K562 (cell line): ENCODE measurements at regions not wholly inside any gene's neighbourhood (a gene's known extent, or its start where the extent isn't known, plus 50 kb on each side); places are given as distances from the start of the nearest gene placed in this dataset.

Experiments used
- CHCHD3 ChIP-seq: fragments of 250-450 bp; sonication (Bioruptor Pico); IDR thresholded peaks from 2 replicates; pipeline ENCODE4 v2.1.2; 2022; ENCODE audit warnings: mild to moderate bottlenecking
- ELF4 ChIP-seq: fragments of 450-650 bp; formaldehyde crosslinking; IDR thresholded peaks from 2 replicates; pipeline ENCODE4 v1.4.0; 2022; ENCODE audit warnings: missing genetic modification characterization
- ETV1 ChIP-seq: fragments of 450-650 bp; conservative IDR thresholded peaks from 2 replicates; pipeline ENCODE4 v1.6.1; 2016; ENCODE audit warnings: missing genetic modification characterization, control low read depth, low read depth, missing compliant biosample characterization
- KAT7 ChIP-seq: sonication (generic); formaldehyde crosslinking; IDR thresholded peaks from 2 replicates; pipeline ENCODE4 v1.8.0; 2022; ENCODE audit warnings: missing genetic modification reagents, mild to moderate bottlenecking, borderline replicate concordance
- KLF13 ChIP-seq: fragments of 450-650 bp; IDR thresholded peaks from 2 replicates; pipeline ENCODE4 v1.6.1; 2016; ENCODE audit warnings: missing genetic modification characterization, low read depth, mild to moderate bottlenecking, missing compliant biosample characterization, moderate library complexity, borderline replicate concordance
- MTA3 ChIP-seq: fragments of 450-650 bp; formaldehyde crosslinking; IDR thresholded peaks from 2 replicates; pipeline ENCODE4 v1.6.1; 2017; ENCODE audit warnings: mild to moderate bottlenecking, borderline replicate concordance
- NFE2L1 ChIP-seq: fragments of 450-650 bp; IDR thresholded peaks from 2 replicates; pipeline ENCODE4 v1.6.1; 2016; ENCODE audit warnings: missing genetic modification characterization, low read depth, mild to moderate bottlenecking, missing compliant biosample characterization, moderate library complexity, borderline replicate concordance
- PHF21A ChIP-seq: fragments of 450-650 bp; IDR thresholded peaks from 2 replicates; pipeline ENCODE4 v1.6.1; 2017; ENCODE audit warnings: low read depth, borderline replicate concordance
- POLR3G ChIP-seq: IDR thresholded peaks from 2 replicates; pipeline ENCODE4 v1.6.1; 2011; ENCODE audit not compliant: insufficient read length, insufficient replicate concordance; ENCODE audit errors: extremely low read depth
- PPARD ChIP-seq: fragments of 250-450 bp; sonication (Bioruptor Pico); IDR thresholded peaks from 2 replicates; pipeline ENCODE4 v1.8.0; 2022; ENCODE audit warnings: inconsistent platforms, mild to moderate bottlenecking, moderate library complexity
- RBM17 ChIP-seq: fragments of 200-400 bp; formaldehyde crosslinking; IDR thresholded peaks from 2 replicates; pipeline ENCODE4 v1.6.1; 2017; ENCODE audit warnings: low read depth, mild to moderate bottlenecking, low read length, borderline replicate concordance
- SMAD2 ChIP-seq: fragments of 150-350 bp; IDR thresholded peaks from 2 replicates; pipeline ENCODE4 v1.6.1; 2014; ENCODE audit warnings: low read depth, mild to moderate bottlenecking, low read length
- SRSF7 ChIP-seq: fragments of 200-400 bp; formaldehyde crosslinking; optimal IDR thresholded peaks from 2 replicates; pipeline ENCODE3; 2017; ENCODE audit warnings: mild to moderate bottlenecking, low read depth, low read length
- ZNF143 ChIP-seq: sonication (generic); formaldehyde crosslinking; IDR thresholded peaks from 2 replicates; pipeline ENCODE4 v1.9.0; 2022; ENCODE audit warnings: mild to moderate bottlenecking, missing genetic modification reagents
- ZNF507 ChIP-seq: conservative IDR thresholded peaks from 2 replicates; pipeline ENCODE4 v1.6.1; 2017; ENCODE audit warnings: missing genetic modification characterization, missing compliant biosample characterization
- TF ChIP-seq, protein P1 (sequence below): fragments of 250-450 bp; sonication (Bioruptor Pico); IDR thresholded peaks from 2 replicates; pipeline ENCODE4 v1.4.0; 2020
- TF ChIP-seq, protein P2 (sequence below): fragments of 450-650 bp; formaldehyde crosslinking; IDR thresholded peaks from 2 replicates; pipeline ENCODE4 v1.4.0; 2022; ENCODE audit warnings: missing genetic modification characterization
- TF ChIP-seq, protein P3 (sequence below), 2 experiments: fragments of 450-650 bp in 1 of 2; sonication (generic) in 1 of 2; formaldehyde crosslinking in 1 of 2; IDR thresholded peaks in 1 of 2; conservative IDR thresholded peaks in 1 of 2; 2 replicates each; pipeline versions ENCODE4 v1.6.1 to v1.8.1; 2016 to 2023; ENCODE audit warnings: mild to moderate bottlenecking in 2 of 2, moderate library complexity in 2 of 2, inconsistent platforms in 1 of 2, missing genetic modification reagents in 1 of 2

DNA sequence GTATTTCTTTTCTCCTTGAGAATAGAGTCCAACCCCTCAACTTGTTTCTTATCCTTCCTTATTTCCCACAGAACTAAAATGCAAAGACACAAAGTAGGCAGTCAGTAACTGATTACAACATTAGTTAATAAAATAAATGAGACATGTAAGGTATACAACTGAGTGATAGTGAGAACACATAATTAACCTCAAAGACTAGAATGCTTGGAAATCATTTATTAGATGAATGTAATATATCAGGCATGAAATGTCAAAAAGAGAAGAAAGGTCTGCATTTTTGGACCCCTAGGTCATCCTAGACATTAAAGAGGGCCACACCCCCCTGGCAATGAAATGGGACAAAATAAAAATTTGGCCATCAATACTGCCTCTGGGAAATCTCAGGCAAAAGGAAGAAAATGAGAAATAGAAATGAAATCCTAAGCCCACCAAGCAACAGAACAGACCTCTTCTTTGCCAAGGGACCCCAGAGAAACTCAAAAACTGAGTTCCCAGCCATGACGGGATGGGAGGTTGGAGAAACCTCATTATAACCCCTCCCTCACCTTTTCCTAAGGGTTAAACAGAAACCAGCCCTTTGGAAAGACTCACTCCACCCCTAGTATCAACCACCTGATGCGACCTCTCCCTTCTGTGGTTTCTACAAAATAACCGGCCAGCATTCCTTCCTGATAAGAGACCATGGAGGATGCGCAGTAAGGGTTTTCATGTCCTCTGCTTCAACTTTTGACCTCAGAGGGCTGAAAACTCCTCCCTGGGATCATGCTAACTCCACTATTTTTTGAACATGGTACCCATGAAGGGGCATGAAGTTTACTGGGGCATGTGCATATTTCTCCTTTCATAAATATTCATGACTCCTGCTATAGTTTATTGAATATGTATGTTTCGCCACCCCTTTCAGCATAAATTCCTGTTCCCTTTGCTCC is 90.0 kb upstream of the EXOC1L start (continued):
- TF ChIP-seq NFE2L1 = no peak
- TF ChIP-seq ETV1 (tag) = peak; percentile 51
- no peak for TF ChIP-seq PPARD (CRISPR knock-in tag)
- TF ChIP-seq, protein P1, sequence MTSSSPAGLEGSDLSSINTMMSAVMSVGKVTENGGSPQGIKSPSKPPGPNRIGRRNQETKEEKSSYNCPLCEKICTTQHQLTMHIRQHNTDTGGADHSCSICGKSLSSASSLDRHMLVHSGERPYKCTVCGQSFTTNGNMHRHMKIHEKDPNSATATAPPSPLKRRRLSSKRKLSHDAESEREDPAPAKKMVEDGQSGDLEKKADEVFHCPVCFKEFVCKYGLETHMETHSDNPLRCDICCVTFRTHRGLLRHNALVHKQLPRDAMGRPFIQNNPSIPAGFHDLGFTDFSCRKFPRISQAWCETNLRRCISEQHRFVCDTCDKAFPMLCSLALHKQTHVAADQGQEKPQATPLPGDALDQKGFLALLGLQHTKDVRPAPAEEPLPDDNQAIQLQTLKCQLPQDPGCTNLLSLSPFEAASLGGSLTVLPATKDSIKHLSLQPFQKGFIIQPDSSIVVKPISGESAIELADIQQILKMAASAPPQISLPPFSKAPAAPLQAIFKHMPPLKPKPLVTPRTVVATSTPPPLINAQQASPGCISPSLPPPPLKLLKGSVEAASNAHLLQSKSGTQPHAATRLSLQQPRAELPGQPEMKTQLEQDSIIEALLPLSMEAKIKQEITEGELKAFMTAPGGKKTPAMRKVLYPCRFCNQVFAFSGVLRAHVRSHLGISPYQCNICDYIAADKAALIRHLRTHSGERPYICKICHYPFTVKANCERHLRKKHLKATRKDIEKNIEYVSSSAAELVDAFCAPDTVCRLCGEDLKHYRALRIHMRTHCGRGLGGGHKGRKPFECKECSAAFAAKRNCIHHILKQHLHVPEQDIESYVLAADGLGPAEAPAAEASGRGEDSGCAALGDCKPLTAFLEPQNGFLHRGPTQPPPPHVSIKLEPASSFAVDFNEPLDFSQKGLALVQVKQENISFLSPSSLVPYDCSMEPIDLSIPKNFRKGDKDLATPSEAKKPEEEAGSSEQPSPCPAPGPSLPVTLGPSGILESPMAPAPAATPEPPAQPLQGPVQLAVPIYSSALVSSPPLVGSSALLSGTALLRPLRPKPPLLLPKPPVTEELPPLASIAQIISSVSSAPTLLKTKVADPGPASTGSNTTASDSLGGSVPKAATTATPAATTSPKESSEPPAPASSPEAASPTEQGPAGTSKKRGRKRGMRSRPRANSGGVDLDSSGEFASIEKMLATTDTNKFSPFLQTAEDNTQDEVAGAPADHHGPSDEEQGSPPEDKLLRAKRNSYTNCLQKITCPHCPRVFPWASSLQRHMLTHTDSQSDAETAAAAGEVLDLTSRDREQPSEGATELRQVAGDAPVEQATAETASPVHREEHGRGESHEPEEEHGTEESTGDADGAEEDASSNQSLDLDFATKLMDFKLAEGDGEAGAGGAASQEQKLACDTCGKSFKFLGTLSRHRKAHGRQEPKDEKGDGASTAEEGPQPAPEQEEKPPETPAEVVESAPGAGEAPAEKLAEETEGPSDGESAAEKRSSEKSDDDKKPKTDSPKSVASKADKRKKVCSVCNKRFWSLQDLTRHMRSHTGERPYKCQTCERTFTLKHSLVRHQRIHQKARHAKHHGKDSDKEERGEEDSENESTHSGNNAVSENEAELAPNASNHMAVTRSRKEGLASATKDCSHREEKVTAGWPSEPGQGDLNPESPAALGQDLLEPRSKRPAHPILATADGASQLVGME (CRISPR knock-in tag) = no peak
- TF ChIP-seq RBM17 = no peak
- TF ChIP-seq ZNF507 (tag) = no peak
- no peak for TF ChIP-seq SMAD2
- TF ChIP-seq PHF21A = no peak
- TF ChIP-seq, protein P2, sequence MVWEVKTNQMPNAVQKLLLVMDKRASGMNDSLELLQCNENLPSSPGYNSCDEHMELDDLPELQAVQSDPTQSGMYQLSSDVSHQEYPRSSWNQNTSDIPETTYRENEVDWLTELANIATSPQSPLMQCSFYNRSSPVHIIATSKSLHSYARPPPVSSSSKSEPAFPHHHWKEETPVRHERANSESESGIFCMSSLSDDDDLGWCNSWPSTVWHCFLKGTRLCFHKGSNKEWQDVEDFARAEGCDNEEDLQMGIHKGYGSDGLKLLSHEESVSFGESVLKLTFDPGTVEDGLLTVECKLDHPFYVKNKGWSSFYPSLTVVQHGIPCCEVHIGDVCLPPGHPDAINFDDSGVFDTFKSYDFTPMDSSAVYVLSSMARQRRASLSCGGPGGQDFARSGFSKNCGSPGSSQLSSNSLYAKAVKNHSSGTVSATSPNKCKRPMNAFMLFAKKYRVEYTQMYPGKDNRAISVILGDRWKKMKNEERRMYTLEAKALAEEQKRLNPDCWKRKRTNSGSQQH (CRISPR knock-in tag) = no peak
- no peak for TF ChIP-seq CHCHD3
- no peak for TF ChIP-seq ELF4 (CRISPR knock-in tag)
- no peak for TF ChIP-seq KLF13 (tag)
- no peak for TF ChIP-seq SRSF7
- TF ChIP-seq, protein P3, sequence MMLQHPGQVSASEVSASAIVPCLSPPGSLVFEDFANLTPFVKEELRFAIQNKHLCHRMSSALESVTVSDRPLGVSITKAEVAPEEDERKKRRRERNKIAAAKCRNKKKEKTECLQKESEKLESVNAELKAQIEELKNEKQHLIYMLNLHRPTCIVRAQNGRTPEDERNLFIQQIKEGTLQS (IDR thresholded peaks at IDR 0.05) = peak; percentile 10; the same call in 1 of the 2 replicates
- TF ChIP-seq, protein P3 (CRISPR knock-in tag; conservative IDR thresholded peaks at IDR 0.05) = no peak
- TF ChIP-seq POLR3G = no peak
- no peak for TF ChIP-seq KAT7 (CRISPR knock-in tag)
- TF ChIP-seq ZNF143 = no peak
- TF ChIP-seq MTA3 = peak; percentile 53; the same call in 1 of the 2 replicates
